WTC11 (cell line): ENCODE measurements at regions not wholly inside any gene's neighbourhood (a gene's known extent, or its start where the extent isn't known, plus 50 kb on each side); places are given as distances from the start of the nearest gene placed in this dataset.

Experiments
- ATF1 ChIP-seq: sonication (generic); formaldehyde crosslinking; IDR thresholded peaks from 2 replicates; pipeline ENCODE4 v1.8.1; 2023; ENCODE audit warnings: mild to moderate bottlenecking, moderate library complexity, missing genetic modification reagents
- ATF3 ChIP-seq: sonication (generic); formaldehyde crosslinking; conservative IDR thresholded peaks from 2 replicates; pipeline ENCODE4 v1.8.1; 2022; ENCODE audit warnings: mild to moderate bottlenecking, missing genetic modification reagents
- CDX4 ChIP-seq: fragments of 250-450 bp; sonication (Bioruptor Pico); IDR thresholded peaks from 2 replicates; pipeline ENCODE4 v1.9.0; 2021; ENCODE audit warnings: moderate library complexity, mild to moderate bottlenecking, inconsistent platforms, borderline replicate concordance
- CREB1 ChIP-seq: sonication (generic); formaldehyde crosslinking; IDR thresholded peaks from 2 replicates; pipeline ENCODE4 v1.8.0; 2023; ENCODE audit warnings: mild to moderate bottlenecking, missing genetic modification reagents
- CREM ChIP-seq: sonication (generic); formaldehyde crosslinking; IDR thresholded peaks from 2 replicates; pipeline ENCODE4 v1.8.1; 2022; ENCODE audit warnings: mild to moderate bottlenecking, missing genetic modification reagents, moderate library complexity
- CTCF ChIP-seq: fragments of 200-600 bp; IDR thresholded peaks from 2 replicates; pipeline ENCODE4 v1.8.0; 2022; ENCODE audit warnings: antibody characterized with exemption
- FOXJ3 ChIP-seq: sonication (generic); formaldehyde crosslinking; IDR thresholded peaks from 2 replicates; pipeline ENCODE4 v1.9.0; 2021; ENCODE audit warnings: missing genetic modification reagents, mild to moderate bottlenecking, borderline replicate concordance
- JUN ChIP-seq: sonication (generic); formaldehyde crosslinking; IDR thresholded peaks from 2 replicates; pipeline ENCODE4 v1.8.0; 2023; ENCODE audit warnings: mild to moderate bottlenecking, missing genetic modification reagents
- NFYB ChIP-seq: sonication (generic); formaldehyde crosslinking; conservative IDR thresholded peaks from 2 replicates; pipeline ENCODE4 v1.8.0; 2022; ENCODE audit warnings: low read depth, missing genetic modification reagents
- NR3C1 ChIP-seq: sonication (generic); formaldehyde crosslinking; conservative IDR thresholded peaks from 2 replicates; pipeline ENCODE4 v1.8.1; 2023; ENCODE audit warnings: low read depth, mild to moderate bottlenecking, missing genetic modification reagents
- OVOL2 ChIP-seq: fragments of 250-450 bp; sonication (Bioruptor Pico); IDR thresholded peaks from 2 replicates; pipeline ENCODE4 v1.9.0; 2021; ENCODE audit warnings: mild to moderate bottlenecking, borderline replicate concordance
- ZBTB21 ChIP-seq: sonication (generic); formaldehyde crosslinking; IDR thresholded peaks from 2 replicates; pipeline ENCODE4 v1.8.1; 2023; ENCODE audit warnings: mild to moderate bottlenecking, missing genetic modification reagents, borderline replicate concordance
- ZNF263 ChIP-seq: sonication (generic); formaldehyde crosslinking; IDR thresholded peaks from 2 replicates; pipeline ENCODE4 v1.8.1; 2022; ENCODE audit warnings: low read depth, mild to moderate bottlenecking, moderate library complexity, missing genetic modification reagents
- ZNF317 ChIP-seq: sonication (generic); formaldehyde crosslinking; IDR thresholded peaks from 2 replicates; pipeline ENCODE4 v1.8.1; 2023; ENCODE audit warnings: low read depth, mild to moderate bottlenecking, moderate library complexity, missing genetic modification reagents, borderline replicate concordance

- TF ChIP-seq CTCF (no peak), CREB1 (no peak), ATF3 (CRISPR knock-in tag) (no peak), ZNF317 (CRISPR knock-in tag) (no peak), FOXJ3 (CRISPR knock-in tag) (no peak), NFYB (CRISPR knock-in tag) (no peak), CDX4 (CRISPR knock-in tag) (no peak), ATF1 (no peak), OVOL2 (CRISPR knock-in tag) (no peak), ZNF263 (CRISPR knock-in tag) (no peak), NR3C1 (CRISPR knock-in tag) (no peak), JUN (no peak), CREM (CRISPR knock-in tag) (no peak), ZBTB21 (CRISPR knock-in tag) (no peak)
Measured at GRCh38 chr21:17214801-17215200, 298.0 kb upstream of the CXADR start.
